ENCODE measurements at regions not wholly inside any gene's neighbourhood (a gene's known extent, or its start where the extent isn't known, plus 50 kb on each side); places are given as distances from the start of the nearest gene placed in this dataset.

GRCh38 chr18:65436430-65436829, 314.4 kb upstream of the CDH7 start:
- no peak for DNase-seq
- Histone ChIP-seq H3K36me3 (replicated peaks in 1 of 2) (no peaks in the 10 kb centered on the region), H3K4me1 (replicated peaks in 1 of 2) (no peaks in the 10 kb centered on the region), H3K4me3 (no peak overlapping the region), H3K27ac (no peak overlapping the region), H3K27me3 (no peaks in the 10 kb centered on the region), H3K9me3 (replicated peaks in 1 of 3) (no peaks in the 10 kb centered on the region)
- intact Hi-C loops (cut with DNase I) = no loop called here
- 87 to 96% (median 93%) methylated on average over 4 of the region's 4 CpGs for WGBS, 4 donors
- TF ChIP-seq CTCF (IDR thresholded peaks at IDR 0.05) (no peak), POLR2A (IDR thresholded peaks at IDR 0.05) (no peak)

- no peak for DNase-seq
- intact Hi-C loops (cut with DNase I) = no loop called here
- H3K27me3 ChIP-seq = no peaks in the 10 kb centered on the region
- 86 to 93% (median 90%) methylated on average over 2 of the region's 2 CpGs for WGBS, 4 donors
- no peak for TF ChIP-seq POLR2A (IDR thresholded peaks at IDR 0.05)
- no peak overlapping the region for H3K27ac ChIP-seq
- no peaks in the 10 kb centered on the region for H3K4me1 ChIP-seq (replicated peaks in 1 of 2)
- no peaks in the 10 kb centered on the region for H3K9me3 ChIP-seq (replicated peaks in 1 of 3)
- no peak overlapping the region for H3K4me3 ChIP-seq
- no peaks in the 10 kb centered on the region for H3K36me3 ChIP-seq (replicated peaks in 1 of 2)
Measured at GRCh38 chr18:65435534-65435933, 315.3 kb upstream of the CDH7 start.

GRCh38 chr18:65429601-65430000, 321.2 kb upstream of the CDH7 start:
- DNase-seq = no peak
- Histone ChIP-seq H3K27me3 (no peaks in the 10 kb centered on the region), H3K27ac (no peak overlapping the region), H3K36me3 (replicated peaks in 1 of 2) (no peaks in the 10 kb centered on the region), H3K4me3 (no peak overlapping the region), H3K9me3 (replicated peaks in 1 of 3) (no peaks in the 10 kb centered on the region), H3K4me1 (replicated peaks in 1 of 2) (no peaks in the 10 kb centered on the region)
- 82 to 88% (median 85%) methylated on average over 4 of the region's 4 CpGs for WGBS, 4 donors
- intact Hi-C loops (cut with DNase I) = no loop called here
- no peak for TF ChIP-seq POLR2A (IDR thresholded peaks at IDR 0.05)
- TF ChIP-seq CTCF (IDR thresholded peaks at IDR 0.05) = no peak

- Histone ChIP-seq H3K27me3 (no peaks in the 10 kb centered on the region), H3K27ac (no peak overlapping the region), H3K4me1 (replicated peaks in 1 of 2) (no peaks in the 10 kb centered on the region), H3K9me3 (replicated peaks in 1 of 3) (peaks cover 0 to 9% (median 0%) of the 10 kb centered on the region in 3 donors), H3K36me3 (replicated peaks in 1 of 2) (no peaks in the 10 kb centered on the region), H3K4me3 (no peak overlapping the region)
- DNase-seq = no peak
- intact Hi-C loops (cut with DNase I) = no loop called here
- 55 to 68% (median 61%) methylated on average over 3 of the region's 3 CpGs for WGBS, 4 donors
- TF ChIP-seq POLR2A (IDR thresholded peaks at IDR 0.05) (no peak), CTCF (IDR thresholded peaks at IDR 0.05) (no peak)
Measured at GRCh38 chr18:65425366-65425765, 325.4 kb upstream of the CDH7 start.

- Histone ChIP-seq H3K4me3 (no peak overlapping the region), H3K27me3 (no peaks in the 10 kb centered on the region), H3K4me1 (replicated peaks in 1 of 2) (no peaks in the 10 kb centered on the region), H3K27ac (no peak overlapping the region), H3K36me3 (replicated peaks in 1 of 2) (no peaks in the 10 kb centered on the region), H3K9me3 (replicated peaks in 1 of 3) (peaks cover 0 to 9% (median 0%) of the 10 kb centered on the region in 3 donors)
- intact Hi-C loops (cut with DNase I) = no loop called here
- no peak for TF ChIP-seq POLR2A (IDR thresholded peaks at IDR 0.05)
- TF ChIP-seq CTCF (IDR thresholded peaks at IDR 0.05) = no peak
- 48 to 64% (median 59%) methylated on average over 4 of the region's 4 CpGs for WGBS, 4 donors
- DNase-seq = no peak
Measured at GRCh38 chr18:65423776-65424175, 327.0 kb upstream of the CDH7 start.

Data from adrenal gland (tissue), 9 donors.